HG03575 (cell line): ENCODE measurements at regions not wholly inside any gene's neighbourhood (a gene's known extent, or its start where the extent isn't known, plus 50 kb on each side); places are given as distances from the start of the nearest gene placed in this dataset.

Experiments used
- ATAC-seq: cut with Tn5 transposase; IDR thresholded peaks from one replicate; pipeline ENCODE4 v1.9.1; 2021; ENCODE audit not compliant: unreplicated experiment, insufficient number of reproducible peaks, low FRiP score; ENCODE audit errors: extremely low read depth

DNA sequence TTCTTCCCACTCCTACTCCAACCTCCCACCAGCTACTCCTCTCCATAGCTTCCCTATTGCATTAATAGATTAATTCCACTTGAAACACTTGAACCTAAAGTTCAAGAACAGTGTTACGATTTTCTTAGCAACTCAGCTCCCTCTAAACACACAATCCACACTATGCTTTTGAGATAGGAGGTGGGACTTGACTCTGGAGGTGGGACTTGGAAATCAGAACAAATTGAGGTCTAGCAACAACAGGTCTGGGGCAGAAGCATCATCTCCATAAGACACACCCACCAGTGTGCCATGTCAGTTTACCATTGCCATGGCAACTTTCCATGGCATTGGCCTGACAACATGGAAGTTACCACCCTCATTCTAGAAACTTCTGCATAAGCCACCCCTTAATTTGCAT, 336.5 kb upstream of the ALCAM start:
- ATAC-seq = no peak

DNA sequence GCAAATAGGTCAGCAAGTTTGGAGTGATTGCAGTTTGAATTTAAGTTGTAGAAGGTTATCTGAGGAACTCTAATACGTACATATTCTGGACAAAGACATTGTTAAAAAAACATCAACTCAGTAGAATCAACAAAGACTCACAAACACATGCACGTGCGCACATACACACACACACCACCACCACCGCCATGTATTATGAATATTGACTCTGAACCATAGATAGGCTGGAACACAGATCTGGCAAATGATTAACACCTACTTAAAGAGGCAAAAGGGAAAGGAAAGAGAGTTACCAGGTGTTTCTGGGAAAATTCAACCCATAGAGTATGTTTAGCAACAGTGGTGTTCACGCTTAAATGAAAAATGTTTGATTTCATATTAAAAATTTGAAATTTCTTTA, 334.2 kb upstream of the ALCAM start:
- ATAC-seq = no peak

GRCh38 chr3:105033081-105033480, 333.6 kb upstream of the ALCAM start:
- ATAC-seq = no peak

GRCh38 chr3:105039004-105039403, 327.7 kb upstream of the ALCAM start:
- ATAC-seq = no peak

- ATAC-seq = no peak
These were observed 326.6 kb upstream of the ALCAM start for GRCh38 chr3:105040026-105040622.

- no peak for ATAC-seq
These were observed 324.1 kb upstream of the ALCAM start for GRCh38 chr3:105042586-105042985.

- no peak for ATAC-seq
These were observed 315.6 kb upstream of the ALCAM start for GRCh38 chr3:105051111-105051510.

- no peak for ATAC-seq
These were observed 314.7 kb upstream of the ALCAM start for GRCh38 chr3:105051972-105052371.

- ATAC-seq = no peak
These were observed 303.9 kb upstream of the ALCAM start for GRCh38 chr3:105062853-105063252.

DNA sequence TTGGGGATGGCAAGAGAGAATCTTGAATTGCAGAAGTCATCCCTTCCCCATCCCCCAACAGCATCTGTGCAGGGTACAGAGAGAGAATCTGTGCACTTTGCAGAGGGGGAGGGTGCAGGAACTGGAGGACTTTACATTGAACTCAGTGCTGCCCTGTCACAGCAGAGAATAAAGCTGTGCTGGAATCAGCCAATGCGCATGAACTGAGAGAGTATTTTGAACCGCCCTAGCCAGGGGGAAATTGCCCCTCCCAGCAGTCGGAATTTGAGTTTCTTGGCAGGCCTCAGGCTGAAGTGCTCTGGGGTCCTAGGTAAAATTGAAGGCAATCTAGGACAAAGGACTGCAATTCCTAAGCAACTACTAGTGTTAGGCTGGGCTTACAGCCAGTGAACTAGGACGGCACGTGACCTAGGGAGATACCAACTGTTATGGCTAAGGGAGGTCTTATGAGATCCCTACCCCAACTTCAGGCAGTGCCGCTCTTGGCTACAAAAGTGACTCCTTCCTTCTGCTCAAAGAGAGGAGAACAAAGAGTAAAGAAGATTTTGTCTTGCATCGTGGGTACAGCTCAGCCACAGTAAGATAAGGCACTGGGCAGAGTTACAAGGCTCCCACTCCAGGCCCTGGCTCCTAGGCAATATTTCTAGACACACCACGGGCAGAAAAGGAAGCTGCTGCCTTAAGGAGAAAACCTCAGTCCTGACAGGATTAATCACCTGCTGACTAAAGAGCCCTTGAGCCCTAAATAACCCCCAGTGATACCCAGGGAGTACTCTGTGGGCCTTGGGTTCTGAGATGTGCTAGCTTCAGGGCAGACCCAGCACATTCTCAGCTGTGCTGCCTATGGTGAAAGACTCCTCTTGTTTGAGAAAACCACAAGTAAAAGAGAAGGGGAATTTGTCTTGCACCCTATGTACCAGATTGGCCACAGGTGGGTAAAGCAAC, 300.5 kb upstream of the ALCAM start:
- no peak for ATAC-seq

GRCh38 chr3:105067361-105067760, 299.3 kb upstream of the ALCAM start:
- no peak for ATAC-seq

DNA sequence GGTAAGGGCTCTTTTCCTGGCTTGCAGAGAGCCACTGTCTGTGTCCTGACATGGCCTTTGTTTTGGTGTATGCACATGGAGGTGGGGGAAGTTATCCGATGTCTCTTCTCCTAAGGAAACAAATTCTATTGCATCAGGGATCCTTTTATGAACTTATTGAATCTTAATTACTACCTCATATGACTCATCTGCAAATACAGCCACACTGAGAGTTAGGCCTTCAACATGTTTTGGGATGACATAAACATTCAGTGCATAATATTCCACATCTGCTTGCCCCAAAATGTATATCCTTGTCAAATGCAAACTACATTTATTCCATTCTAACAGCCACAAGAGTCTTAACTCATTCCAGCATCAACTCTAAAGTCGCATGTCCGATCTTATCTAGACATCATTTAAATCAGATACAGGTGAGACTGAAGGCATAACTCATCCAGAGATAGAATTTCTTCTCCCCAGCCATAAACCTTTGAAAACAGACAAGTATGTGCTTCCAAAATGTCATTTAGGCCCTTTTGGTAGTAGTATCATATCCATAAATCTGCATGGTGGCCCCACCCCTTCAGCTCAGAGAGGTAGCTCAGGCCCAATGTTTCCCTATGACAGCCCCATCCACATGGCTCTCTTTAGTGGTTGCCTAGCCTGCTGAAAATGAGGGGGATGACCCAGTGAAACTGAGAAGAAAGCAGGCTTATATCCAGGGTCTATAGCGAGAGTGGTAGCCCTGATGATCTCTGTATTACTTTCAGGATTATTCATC, 289.5 kb upstream of the ALCAM start:
- ATAC-seq = no peak

GRCh38 chr3:105083945-105084344, 282.8 kb upstream of the ALCAM start:
- ATAC-seq = no peak

DNA sequence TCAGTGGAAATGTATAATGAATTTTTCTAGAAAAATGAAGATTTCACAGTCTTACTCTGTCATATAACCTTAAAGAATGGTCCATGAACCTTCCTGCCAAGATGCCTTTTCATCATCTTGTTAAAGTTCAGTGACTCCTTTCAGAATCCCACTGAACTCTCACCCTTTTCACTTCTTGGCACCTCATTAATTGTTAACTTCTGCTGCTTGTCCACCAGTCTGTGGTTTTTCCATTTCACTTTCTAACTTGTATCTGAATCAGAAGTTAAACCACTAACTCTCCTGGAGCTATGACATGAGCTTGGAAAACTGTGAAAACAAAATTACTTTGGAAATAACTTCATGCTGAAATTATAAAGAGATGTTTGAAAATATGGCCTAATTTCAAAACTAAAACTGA, 281.2 kb upstream of the ALCAM start:
- no peak for ATAC-seq

- ATAC-seq = no peak
These were observed 273.1 kb upstream of the ALCAM start for GRCh38 chr3:105093371-105094252.

DNA sequence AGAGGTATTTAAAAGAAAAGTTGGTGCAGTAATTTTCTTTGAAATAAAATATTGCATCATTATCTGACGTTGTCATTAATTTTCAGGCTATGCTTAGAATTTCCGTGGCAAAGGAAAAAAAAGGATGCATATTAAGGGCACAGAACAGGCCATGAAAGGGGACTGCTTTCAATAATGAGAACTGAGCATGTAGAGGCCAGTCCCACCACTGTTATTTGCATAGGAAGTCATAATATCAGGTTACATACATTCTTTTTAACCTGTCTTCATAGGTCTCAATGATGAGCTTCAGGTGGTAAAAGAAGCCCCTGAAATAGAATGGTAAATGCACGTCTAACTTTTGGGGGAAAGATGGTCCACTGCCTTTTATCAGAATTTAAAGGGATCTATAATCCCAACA, 272.1 kb upstream of the ALCAM start:
- no peak for ATAC-seq

DNA sequence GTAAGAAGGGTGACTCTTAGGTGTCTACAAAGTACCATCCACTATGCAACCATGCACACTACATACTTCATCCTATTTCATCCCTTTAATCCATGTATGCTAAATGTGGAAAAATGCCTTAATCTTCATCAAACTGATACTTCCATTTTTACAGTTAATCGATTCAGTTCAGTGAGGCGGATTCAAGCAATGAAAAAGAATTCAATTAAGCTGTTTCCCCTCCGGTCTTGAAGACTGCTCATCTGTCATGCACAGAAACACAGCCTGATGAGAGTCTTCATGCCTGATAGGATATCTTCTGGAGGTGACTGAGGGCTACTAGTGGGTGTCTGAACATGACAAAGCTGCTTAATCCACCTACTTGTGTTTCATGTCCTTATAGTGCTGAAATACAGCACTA, 270.6 kb upstream of the ALCAM start:
- no peak for ATAC-seq

- no peak for ATAC-seq
These were observed 265.1 kb upstream of the ALCAM start for GRCh38 chr3:105101603-105102002.

- ATAC-seq = no peak
These were observed 263.6 kb upstream of the ALCAM start for GRCh38 chr3:105103139-105103538.
